Activated CD8-positive, alpha-beta memory T cell treated with anti-CD3 and anti-CD28 coated beads for 36 hours (primary cell): ENCODE measurements at regions not wholly inside any gene's neighbourhood (a gene's known extent, or its start where the extent isn't known, plus 50 kb on each side); places are given as distances from the start of the nearest gene placed in this dataset.

Experiments used
- CTCF ChIA-PET: fragments of 350-600 bp; sonication (Branson Sonifier 250); formaldehyde crosslinking; loops from one replicate; lab custom pipeline; 2021; ENCODE audit warnings: antibody characterized with exemption; lab: Charles Lee
- POLR2A ChIA-PET: fragments of 350-600 bp; sonication (Branson Sonifier 250); formaldehyde crosslinking; loops from one replicate; lab custom pipeline; 2021; ENCODE audit warnings: antibody characterized with exemption; lab: Charles Lee

DNA sequence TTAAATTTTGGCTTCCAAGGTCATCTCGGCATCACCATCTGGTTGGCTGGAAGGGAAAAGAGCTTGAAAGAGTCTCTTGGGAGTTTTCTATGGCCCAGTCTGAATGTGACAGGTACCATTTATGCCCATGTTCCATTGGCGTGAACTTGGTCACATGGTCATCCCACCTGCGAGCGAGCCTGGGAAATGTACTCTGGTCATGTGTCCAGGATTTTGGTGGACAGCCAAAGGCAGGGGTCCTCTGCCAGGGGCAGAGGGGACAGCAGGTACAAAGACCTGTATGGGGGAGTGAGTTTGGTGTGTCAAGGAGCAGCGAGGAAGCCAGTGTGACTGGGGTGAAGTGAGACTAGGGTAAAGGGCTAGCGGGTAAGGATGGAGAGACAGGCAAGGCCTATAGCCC, 112.6 kb downstream of the CDC5L start:
- CTCF ChIA-PET, result interaction anchor here (1.5 kb wide), 1 partner anchor 24 kb away, joined by 4 read pairs; no protein-coding TSS in a partner anchor
- POLR2A ChIA-PET, result no interaction called here

DNA sequence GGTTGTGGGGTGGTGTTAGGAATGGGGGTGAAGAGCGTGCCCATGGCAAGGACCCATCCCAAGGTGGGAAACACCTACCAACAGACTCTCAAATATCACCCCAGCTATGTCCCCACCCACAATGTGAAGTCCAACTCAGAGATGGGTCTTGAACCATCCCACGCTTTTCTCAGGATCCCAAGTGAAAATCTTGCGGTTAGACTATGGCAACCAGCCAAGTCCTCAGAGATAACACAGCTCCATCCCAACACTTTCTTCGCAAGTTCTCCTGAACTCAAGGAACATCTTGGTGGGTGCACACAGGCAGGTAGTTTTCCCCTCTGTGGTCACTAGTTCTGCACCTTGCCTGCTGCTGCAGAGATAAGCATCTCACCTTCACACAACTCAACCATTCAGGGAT, 116.0 kb downstream of the CDC5L start:
- POLR2A ChIA-PET, result no interaction called here
- CTCF ChIA-PET, result no interaction called here

DNA sequence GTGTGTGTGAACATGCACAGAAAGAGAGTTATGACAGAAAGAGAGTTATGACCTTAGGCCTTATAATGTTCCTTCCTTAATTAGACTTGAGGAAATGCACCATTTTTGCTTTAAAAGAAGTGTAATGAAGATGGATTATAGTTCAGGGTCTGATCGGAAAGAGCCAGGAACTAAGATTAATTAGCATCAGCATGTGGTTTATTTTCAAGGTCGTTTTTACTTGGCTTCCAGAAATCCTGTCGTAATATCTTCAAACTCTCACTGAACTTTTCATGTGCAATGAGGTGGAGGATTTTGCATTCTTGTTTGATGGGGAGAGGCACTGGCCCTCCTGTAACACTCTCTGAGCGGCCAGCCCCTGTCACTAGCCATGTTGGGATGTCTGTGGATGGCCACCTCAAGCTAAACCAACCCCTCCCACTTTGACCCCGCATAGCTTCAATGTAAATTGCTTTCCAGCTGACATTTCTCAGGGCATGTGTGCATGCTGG, 116.8 kb downstream of the CDC5L start:
- POLR2A ChIA-PET, result no interaction called here
- CTCF ChIA-PET, result no interaction called here

DNA sequence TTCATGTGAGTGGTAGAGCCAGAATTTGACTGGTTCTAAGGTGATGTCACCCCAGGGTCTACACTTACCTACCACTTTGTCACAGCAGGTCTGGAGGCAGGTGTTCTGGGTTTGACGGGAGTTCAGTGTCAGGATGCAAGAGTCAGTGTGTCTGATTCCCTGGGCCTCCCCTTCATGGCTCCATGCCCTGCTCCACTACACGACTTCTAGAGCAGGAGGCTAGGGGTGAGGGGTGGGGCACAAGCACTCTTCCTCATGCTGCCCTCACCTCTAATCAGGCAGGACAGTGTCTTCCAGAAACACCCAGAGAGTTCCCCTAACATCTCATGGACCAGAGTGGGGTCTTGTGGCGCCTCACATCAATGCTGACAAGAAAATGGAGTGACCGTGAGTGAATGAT, 118.2 kb downstream of the CDC5L start:
- POLR2A ChIA-PET, result no interaction called here
- CTCF ChIA-PET, result no interaction called here

DNA sequence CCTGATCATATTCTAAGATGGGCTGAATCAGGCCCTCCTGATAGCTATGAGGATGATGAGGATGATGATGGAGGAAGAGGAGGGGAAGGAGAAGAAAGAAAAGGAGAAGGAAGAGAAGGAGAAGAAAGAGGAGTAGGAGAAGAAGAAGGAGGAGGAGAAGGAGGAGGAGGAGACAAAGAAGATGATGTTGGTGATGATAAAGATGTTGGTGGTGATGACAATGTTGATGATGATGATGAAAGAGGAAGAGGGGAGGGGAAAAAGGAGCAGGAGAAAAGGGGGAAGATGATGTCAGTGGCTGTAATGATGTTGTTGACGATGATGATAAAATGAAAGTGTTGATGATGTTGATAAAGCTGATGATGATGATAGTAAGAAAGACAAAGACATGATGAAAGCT, 119.5 kb downstream of the CDC5L start:
- ChIA-PET CTCF (no interaction called here), POLR2A (no interaction called here)

DNA sequence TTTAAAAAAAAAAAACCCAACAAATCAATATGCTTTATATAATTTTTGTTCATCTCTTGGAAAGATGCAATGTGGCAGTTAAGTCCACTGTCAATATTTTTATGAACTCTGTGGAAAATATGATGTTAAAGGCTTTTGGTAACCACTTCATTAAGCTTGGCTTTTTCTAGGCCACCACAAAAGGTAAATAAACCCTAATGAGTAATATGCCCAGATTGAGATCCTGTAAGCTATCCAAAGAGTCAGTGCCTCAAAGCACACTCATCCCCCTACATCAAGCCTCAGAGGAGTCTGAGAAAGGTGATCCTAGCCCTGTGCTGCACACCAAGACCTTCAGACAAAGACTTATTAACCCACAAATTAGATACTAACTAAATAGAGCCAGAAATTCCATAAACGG, 121.1 kb downstream of the CDC5L start:
- CTCF ChIA-PET, result interaction anchor here (1.4 kb wide), 1 partner anchor 33 kb away, joined by 5 read pairs; no protein-coding TSS in a partner anchor
- POLR2A ChIA-PET, result no interaction called here

DNA sequence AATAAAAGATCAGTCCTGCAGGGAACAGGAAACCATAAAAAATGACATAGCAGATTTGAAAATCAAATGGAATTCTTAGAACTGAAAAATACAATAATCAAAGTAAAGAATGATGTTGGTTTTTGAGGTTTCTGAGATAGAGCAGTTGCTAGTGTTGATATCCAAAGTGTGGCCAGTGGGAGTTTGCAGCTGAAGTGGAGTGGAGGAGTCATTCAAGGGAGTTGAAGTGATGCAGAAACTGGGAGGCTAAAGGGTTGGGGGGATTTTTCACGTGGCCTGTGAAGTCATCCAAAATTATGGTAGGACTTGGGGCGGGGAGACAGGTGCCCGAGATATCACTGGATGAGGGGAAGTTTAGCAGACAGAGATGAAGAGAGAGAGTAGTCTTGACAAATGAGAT, 123.6 kb downstream of the CDC5L start:
- ChIA-PET POLR2A (no interaction called here), CTCF (interaction anchor here (0.5 kb wide), 1 partner anchor 1050 kb away, joined by 3 read pairs; no protein-coding TSS in a partner anchor)

DNA sequence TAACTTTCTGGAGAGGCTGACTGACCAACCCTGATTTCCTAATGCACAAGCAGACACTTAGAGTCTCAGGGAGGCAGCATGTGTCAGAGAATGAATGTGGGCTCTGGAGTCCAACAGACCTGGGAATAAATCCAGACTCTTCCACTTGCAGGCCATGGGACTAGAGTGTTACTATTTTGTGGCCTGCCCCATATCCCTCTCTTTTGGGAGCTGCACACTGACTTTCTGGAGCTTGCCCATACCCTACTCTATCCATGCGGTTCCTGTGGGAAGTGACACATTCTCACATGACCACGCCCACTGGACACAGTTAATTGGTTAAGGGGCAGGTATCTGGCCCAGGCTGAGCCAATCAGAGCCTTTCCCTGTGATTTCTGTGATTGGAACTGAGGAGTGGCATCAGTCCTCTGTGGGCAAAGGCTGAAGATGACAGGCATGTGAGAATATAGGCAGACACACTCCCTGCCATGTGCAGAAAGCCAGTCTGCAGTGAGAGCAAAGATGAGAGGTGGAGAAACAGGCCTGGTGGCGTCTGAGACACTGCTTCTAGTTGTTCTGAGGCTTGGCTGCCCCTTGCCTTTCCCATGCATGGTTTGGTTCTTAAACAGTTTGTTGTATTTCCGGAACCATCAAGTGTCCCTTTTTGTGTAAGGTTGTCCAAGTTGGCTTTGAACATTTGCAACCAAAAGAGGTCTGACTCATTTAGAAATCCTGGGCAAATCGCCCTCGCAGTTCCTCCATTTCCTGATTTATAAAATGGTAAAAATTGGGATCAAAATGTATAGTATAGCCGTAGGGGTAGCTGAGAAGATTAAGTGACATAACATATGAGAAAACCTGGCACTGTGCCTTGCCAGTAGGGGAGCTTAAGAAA, 125.6 kb downstream of the CDC5L start:
- ChIA-PET CTCF (interaction anchor here (0.7 kb wide), 1 partner anchor 353 kb away, joined by 3 read pairs; no protein-coding TSS in a partner anchor), POLR2A (no interaction called here)

DNA sequence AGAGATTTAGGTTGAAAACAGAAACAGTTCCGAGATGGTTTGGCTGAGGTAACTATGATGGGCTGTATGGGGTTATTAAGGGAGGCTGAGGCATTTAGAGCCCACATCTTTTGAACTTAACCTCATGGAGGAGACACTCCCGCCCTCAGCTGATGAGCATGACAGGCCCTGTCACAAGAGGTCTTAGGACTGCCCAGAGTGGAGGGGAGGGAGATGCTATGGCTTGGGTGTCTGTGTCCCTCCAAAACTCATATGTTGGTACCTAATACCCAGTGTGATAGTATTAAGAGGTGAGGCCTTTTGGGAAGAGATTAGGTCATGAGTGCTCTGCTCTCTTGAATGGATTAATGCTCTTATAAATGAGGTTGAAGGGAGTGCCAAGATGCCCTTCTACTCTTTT, 126.6 kb downstream of the CDC5L start:
- ChIA-PET POLR2A (no interaction called here), CTCF (no interaction called here)

DNA sequence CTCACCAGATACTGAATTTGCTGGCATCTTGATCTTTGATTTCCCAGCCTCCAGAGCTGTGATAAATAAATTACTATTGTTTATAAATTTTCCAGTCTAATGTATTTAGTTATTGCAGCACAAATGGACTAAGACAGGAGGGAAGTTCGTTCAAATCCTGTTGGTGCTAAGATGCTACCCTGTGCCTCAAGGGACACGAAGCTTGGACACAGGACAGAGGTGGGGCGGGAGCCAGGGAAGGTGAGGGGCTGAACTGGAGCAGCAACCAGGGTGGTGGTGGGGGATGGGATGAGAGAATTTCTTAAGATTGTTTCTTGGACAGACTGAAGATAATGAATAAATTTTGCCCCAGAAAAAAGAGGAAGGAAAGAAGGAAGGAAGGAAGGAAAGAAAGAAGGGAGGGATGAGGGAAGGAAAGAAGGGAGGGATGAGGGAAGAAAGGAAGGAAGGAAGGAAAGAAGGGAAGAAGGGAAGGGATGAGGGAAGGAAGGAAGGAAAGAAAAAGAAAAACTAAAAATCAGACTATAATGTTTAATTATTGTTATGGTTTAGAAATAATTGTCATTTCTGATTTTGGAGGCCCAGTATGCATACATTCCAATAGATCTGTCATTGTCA, 127.2 kb downstream of the CDC5L start:
- ChIA-PET CTCF (no interaction called here), POLR2A (no interaction called here)

DNA sequence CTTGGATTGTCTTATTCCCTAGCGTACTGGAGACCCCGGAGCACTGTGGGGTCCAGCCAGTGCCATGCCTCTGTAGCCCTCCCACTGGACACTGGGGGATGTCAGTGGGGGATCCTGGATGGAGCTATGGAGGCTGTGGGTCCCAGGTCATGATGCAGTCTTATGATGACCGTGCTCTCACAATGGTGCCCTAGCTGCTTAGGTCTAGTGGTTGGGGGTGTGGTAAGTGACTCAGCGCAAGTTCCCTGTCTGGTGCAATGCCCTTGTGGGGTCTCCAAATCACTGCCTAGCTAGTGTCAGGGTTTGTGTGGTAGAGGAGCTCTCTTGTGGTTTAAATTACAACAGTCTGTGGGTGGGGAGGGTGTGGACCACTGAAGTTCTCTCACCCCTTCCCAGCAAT, 135.4 kb downstream of the CDC5L start:
- ChIA-PET CTCF (no interaction called here), POLR2A (no interaction called here)

DNA sequence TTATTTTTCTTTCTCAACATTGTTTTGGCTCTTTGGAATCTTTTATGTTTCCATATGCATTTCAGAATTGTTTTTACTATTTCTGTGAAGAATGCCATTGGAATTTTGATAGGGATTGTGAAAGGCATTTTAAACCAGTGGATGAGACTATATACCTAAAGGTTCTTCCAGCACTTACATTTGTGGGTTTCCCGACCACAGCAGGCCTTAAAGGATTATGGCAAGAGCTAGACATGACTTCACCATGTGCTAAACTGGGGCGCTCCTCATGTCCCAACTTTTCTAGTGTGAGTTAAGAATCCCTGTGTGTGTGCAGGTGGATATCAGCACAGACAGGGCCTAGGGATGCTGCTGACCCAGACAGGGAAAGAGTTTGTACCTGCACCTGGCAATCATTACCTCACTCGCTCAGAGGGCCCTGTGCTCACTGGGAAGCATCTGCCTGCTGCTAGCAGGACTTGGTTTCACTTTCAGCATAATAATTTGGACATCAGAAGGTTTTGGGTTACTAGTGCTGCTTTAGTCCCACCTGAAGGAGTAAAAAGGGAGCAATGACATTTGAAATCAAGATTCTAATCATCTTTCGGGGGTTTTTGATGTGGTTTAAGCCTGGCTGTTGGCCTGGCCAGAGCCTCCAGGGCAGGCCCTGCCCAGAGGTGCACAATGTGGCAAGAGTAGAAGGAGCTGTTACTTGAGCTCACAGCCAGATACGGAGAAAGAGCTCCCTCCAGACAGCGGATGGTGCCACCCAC, 137.1 kb downstream of the CDC5L start:
- ChIA-PET CTCF (no interaction called here), POLR2A (no interaction called here)

DNA sequence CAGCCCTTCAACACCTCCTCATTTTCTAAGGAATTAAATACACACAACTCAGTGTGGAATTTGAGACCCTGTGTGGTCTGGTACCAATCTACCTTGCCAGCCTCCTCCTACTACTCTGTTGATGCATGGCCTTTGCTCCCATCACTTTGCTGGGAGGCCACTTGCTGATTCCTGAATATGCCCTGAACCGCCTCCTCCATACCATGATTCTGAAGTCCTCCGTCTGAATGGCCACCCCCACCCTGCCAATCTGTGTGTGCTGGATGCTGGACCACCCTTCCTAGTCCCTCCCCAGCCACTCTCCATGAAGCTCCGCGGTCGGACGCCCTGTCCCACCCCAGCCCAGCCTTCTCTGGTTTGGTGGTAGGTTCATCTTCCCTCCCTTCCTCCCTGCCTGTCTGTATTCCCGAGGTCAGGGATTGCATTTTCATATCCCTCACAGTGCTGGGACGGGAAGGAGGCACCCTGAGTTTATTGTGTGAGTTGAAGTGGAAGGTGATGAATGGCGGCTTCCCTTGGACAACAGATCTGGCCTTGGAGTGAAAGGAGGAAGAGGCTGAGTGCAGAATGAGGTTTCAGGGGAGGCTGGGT, 138.3 kb downstream of the CDC5L start:
- ChIA-PET CTCF (no interaction called here), POLR2A (no interaction called here)

DNA sequence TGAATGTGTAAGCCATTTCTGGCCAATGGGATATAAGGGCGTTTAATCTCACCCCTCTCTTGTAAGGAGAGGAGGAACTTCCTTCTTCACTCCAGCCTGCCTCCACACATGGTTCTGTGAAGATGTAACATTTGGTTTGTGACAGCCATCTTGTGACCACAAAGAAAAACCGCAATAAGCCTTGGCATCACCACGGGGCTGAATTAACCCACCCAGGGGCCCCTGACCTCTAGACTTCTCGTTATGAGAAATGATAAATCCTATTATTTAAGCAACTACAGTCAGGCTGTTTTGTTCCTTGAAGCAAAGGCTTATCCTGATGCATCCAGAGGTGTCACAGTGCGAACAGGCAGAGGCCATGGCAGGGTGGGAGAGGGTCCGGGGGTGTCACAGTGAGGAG, 139.7 kb downstream of the CDC5L start:
- ChIA-PET CTCF (no interaction called here), POLR2A (no interaction called here)

DNA sequence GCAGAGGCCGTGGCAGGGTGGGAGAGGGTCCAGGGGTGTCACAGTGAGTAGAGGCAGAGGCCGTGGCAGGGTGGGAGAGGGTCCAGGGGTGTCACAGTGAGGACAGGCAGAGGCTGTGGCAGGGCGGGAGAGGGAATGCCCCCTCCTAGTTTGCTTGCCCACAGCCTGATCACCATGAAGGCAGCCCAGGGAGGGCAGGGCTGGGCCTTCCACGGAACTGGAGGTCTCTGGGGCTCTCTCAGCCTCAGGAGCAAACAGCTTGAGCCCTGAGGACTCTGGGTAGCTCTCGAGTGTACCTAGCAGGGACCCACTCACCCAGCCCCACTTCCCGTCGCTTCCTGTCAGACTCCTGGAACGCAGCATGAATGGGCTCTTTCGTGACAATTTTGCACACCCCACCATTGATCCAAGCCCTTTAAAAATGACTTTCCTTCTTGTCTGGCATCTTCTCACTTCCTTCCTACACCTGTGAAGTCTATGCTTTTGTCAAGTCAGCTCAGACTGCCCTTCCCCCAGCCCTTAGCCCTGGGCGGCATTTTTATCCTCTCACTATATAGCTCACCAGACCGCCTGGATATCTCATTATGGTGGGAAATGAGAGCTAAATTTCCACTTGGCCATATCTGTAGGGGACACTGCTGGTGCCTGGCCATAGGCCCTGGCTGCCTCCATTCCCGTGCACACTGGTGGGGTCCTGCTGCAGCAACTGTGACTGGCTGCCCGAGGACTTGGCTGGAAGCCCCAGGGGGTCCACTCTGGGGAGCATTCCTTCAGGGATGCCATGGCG, 140.3 kb downstream of the CDC5L start:
- CTCF ChIA-PET, result no interaction called here
- POLR2A ChIA-PET, result no interaction called here

DNA sequence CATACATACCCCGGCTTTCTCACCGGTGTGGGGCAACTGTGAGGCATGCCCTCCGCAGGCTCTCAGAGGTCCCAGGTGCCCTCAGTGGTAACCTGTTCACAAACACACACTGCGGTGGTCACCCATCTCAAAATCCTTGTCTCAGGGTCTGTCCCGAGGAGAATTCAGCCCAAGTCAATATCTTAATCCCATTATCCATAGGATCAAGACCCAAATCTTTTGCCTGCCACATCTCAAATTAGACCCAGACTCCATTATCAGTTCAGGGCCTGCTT, 140.8 kb downstream of the CDC5L start:
- CTCF ChIA-PET, result no interaction called here
- POLR2A ChIA-PET, result no interaction called here

DNA sequence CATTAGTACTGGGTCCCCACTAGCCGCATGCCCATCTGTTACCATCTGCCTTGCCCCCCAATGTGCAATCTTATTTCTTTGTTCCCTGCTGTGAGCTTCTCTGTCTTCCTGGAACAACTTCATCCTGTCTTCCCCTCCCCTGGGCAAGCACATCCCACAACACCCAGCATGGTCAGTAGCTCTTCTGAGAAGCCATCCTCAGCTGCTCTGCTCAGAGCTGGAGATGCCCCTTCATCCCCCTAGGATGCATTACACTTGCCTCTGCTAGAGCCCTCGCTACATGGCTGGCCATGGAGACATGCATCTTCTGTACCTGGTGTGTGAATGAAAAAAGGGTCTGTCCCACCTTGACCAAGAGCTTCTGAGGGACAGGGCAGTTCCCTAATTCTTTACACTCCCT, 141.2 kb downstream of the CDC5L start:
- POLR2A ChIA-PET, result no interaction called here
- CTCF ChIA-PET, result no interaction called here

DNA sequence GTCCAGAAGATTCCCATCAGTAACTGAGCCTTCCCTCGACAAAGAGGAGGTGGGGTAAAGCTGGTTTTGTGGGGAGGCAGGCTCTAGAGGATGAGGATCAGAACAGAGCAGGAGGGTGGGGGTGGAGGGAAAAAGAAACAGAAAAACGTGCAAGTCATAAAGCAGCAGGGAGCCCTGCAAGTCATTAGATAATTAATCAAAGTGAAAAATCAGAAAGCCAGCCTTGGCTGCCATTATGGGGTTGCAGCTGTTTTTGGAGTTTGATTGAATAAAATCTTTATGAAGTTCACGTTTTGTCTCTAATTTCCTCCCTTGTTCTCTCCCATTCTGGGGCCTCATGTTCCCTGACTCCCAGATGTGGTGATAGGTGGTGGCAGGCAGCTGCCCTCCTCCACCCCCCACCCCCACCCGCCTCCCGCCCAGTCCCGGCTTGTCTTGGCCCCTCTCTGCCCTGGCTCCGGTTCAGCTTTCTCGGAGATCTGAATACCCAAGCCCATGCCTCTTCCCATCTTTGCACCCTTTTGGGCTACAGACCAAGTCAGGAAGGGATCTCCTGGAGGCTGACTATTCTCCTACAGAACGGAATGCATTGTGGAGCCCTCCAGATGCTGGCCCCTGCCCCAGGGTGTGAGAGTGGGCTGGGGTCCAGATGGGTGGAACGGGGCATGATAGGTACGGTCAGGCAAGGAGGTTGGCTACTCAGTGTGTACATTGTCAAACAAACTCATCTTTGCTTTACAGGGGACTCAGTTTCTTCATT, 141.8 kb downstream of the CDC5L start:
- ChIA-PET CTCF (no interaction called here), POLR2A (no interaction called here)
